ENCODE measurements at regions not wholly inside any gene's neighbourhood (a gene's known extent, or its start where the extent isn't known, plus 50 kb on each side); places are given as distances from the start of the nearest gene placed in this dataset.

DNA sequence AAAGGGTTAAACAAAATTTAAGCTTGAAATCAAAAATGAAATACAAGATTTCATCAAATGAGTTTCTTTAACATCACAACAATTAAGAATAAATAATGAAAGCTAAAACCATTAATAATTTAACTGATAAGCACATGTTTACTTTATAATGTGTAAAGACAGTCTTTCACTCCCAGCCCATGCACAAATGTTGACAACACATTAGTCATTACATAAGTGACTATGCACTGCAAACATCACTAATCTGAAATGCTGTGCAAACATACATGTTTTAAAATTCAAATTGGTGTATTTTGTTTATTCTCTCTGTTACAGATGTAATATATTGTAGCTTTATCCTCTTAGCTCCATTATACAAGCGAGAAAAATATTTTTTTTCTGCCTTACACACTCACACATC lies 220.6 kb upstream of the CPXCR1 start:
- DNase-seq = no peak

GRCh38 chrX:88558421-88558820 lies 188.6 kb upstream of the CPXCR1 start:
- DNase-seq = no peak

DNA sequence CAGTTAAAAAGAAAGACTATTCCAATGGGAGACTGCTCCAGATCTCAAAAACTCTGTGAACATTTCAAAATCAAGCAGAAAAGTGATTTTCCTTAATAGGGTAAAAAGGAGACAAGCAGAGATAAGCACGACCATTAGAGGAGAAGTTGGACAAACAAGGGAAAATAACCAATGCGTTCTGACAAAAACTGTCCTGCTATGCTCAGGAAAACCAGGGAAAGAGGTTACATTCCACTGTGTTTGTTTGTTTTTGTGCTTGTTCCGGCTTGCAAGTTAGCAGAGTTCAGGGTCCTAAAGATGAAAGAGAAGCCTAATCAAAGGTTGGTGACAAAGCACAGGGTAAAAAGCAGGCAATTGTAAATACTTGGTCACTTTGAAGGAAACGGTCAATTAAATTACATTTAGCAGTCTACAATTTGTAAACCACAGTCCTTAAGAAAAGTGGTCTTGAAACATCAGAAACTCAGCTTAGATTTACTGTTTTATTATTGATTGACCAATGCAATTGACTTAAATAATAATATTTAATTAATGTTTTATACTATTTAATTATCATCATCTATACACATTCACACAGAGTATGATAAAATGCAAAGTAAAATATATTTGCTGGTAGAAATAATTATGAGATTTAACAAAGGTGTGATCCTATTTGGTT lies 186.2 kb upstream of the CPXCR1 start:
- no peak for DNase-seq

GRCh38 chrX:88584283-88584682 lies 162.7 kb upstream of the CPXCR1 start:
- no peak for DNase-seq

GRCh38 chrX:88586317-88586716 lies 160.7 kb upstream of the CPXCR1 start:
- no peak for DNase-seq

DNA sequence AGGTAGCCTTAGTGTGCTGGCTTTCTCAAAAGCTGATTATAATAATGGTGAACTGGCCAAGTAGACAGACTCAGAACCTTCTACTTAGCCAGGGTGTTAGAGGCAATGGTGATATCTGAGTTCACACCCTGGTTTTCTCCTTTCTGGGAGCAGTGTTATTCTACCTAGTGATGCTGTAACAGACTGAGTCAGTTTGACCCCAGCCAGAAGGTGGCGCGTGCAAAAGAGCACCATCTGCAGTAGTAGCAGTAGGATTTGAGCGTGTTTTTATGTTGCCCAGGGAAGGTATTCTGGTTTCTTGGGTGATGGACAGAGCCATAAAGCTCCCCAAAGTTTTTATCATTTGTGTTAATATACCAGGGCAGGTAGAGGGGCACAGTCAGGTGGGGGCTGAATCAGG lies 143.8 kb upstream of the CPXCR1 start:
- no peak for DNase-seq

DNA sequence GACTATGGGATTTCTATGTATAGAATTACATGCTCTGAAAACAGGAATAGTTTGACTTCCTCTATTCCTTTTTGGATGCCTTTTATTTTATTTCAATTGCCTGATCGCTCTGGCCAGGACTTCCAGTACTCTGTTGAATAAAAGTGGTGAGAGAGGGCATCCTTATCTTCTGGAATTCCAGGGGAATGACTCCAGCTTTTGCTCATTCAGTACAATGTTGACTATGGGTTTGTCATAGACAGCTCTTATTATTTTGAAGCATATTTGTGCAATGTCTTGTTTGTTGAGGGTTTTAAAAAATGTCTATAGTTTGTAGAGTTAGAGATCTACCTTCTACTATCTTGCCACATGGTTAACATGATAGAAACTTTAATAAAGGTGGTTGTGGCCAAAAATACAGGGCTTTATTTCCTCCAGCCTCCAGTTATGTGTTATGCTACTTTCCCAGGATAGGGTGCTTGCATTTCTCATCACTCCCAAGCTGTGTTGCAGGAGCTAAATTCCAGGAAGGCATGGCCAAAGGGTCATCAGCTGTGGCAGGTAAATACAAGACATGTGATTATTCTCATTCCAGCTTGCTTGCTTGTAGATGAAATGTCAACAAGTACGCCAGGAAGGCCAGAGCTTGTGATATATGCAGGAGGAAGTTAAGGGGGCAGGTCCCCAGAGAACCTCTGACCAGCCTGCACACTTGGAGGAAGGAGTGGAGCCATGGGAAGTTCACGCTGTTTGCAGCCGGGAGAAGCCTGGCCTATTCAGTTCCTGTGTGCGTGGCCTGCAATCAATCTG lies 142.4 kb upstream of the CPXCR1 start:
- DNase-seq = no peak

- DNase-seq = no peak
These were observed 141.8 kb upstream of the CPXCR1 start for GRCh38 chrX:88605222-88605583.

DNA sequence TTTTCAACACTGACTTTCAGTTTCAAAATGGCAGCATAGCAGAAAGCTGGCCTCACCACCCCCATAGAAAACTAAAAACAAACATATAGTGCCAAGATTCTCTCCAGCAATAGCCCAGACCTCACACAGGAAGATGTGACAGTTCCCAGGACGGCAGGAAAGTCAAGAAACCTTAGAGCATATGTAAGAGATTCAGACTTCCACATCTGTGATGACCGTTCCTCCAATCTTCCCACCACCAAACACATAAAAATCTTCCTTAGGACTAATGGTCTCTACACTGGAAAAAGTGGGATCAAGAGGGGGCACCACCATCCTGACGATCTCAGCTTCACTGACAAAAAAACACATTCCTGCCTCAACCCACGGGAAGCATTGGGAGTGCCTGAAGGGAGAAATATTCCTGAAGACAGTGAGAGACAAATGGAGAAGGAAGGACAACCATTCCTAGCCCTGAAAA lies 134.1 kb upstream of the CPXCR1 start:
- DNase-seq = no peak

GRCh38 chrX:88613338-88613737 lies 133.7 kb upstream of the CPXCR1 start:
- peak; percentile 5 for DNase-seq

GRCh38 chrX:88621278-88621677 lies 125.7 kb upstream of the CPXCR1 start:
- no peak for DNase-seq

GRCh38 chrX:88655460-88655859 lies 91.6 kb upstream of the CPXCR1 start:
- no peak for DNase-seq

DNA sequence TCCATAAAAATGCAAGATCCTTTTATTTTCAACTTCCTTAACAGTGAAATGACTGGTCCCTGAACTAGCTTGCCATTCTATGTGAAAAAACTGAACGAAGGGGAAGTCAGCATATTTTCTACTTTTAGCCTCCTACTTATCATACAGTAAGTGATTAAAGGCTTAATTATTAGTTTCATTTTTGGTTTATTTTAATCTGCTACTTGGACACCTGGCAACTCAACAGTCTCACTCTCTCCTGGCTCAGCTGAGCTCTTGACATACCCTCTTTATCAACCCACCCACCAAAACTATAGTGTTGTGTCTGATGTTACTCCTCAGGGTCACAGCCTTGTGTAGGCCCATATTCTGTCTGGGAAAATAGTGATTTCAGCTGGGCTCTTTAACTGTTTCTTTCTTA lies 86.2 kb upstream of the CPXCR1 start:
- no peak for DNase-seq

DNA sequence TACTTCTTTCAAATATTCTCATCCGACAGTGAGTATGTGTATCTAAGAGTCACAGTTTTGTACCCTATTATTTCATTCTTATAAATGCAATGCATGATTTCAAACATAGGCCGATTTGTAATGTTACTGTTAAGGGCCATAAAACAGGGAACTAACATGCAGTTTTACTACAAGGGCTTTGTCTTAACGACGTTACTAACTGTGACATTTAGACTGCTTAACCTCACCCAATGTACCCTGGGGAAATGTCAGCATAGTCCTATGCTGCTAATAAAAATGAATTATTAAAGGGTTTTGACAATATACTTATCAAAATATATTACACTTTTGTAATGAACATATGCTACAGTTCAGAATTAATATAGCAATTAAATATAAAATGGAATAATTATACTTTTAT lies 74.8 kb upstream of the CPXCR1 start:
- no peak for DNase-seq
